Vagina (tissue), 2 donors: ENCODE measurements at regions not wholly inside any gene's neighbourhood (a gene's known extent, or its start where the extent isn't known, plus 50 kb on each side); places are given as distances from the start of the nearest gene placed in this dataset.

Experiments used
- DNase-seq, 2 donors: peaks; one replicate each; pipeline ENCODE4 v3.0.0-alpha.2; 2017; ENCODE audit errors: extremely low spot score in 2 of 2
- H3K27ac ChIP-seq: fragments of 200-600 bp; sonication (generic); one replicate; pipeline ENCODE4 v1.5.1; 2019
- H3K27me3 ChIP-seq: fragments of 200-600 bp; sonication (generic); one replicate; pipeline ENCODE4 v1.5.1; 2019
- H3K36me3 ChIP-seq, 2 donors: fragments of 200-600 bp; sonication (generic); one replicate each; pipeline ENCODE4 v1.5.1; 2017 to 2019
- H3K4me1 ChIP-seq: fragments of 200-600 bp; sonication (generic); one replicate; pipeline ENCODE4 v1.5.1; 2019
- H3K4me3 ChIP-seq, 2 donors: fragments of 200-600 bp; sonication (generic); 1 replicate in 1 of 2; 2 replicates in 1 of 2; pipeline ENCODE4 v1.5.1; 2016 to 2019
- H3K9me3 ChIP-seq: fragments of 200-600 bp; sonication (generic); one replicate; pipeline ENCODE4 v1.5.1; 2019
- POLR2A ChIP-seq, 2 donors: fragments of 450-650 bp; IDR thresholded peaks; one replicate each; pipeline ENCODE4 v1.6.1; 2017; ENCODE audit warnings: antibody characterized with exemption in 2 of 2, mild to moderate bottlenecking in 2 of 2, moderate library complexity in 2 of 2
- POLR2AphosphoS5 ChIP-seq, 2 donors: sonication (generic); formaldehyde crosslinking; IDR thresholded peaks; one replicate each; pipeline ENCODE4 v1.9.0; 2017; ENCODE audit warnings: antibody characterized with exemption in 2 of 2, mild to moderate bottlenecking in 2 of 2, low read depth in 1 of 2; ENCODE audit not compliant: insufficient read depth in 1 of 2
- intact Hi-C: fragments of 100-400 bp; cut with DNase I; formaldehyde crosslinking; loops from one replicate; pipeline ENCODE4 v1.15.1; 2023
- TF ChIP-seq, protein P1 (sequence below), 3 experiments: fragments of 450-650 bp in 2 of 3; fragments of 200-600 bp in 1 of 3; sonication (generic) in 1 of 3; IDR thresholded peaks; one replicate each; pipeline ENCODE4 v1.5.1; 2017 to 2019; ENCODE audit warnings: antibody characterized with exemption in 3 of 3, mild to moderate bottlenecking in 2 of 3, moderate library complexity in 2 of 3

DNA sequence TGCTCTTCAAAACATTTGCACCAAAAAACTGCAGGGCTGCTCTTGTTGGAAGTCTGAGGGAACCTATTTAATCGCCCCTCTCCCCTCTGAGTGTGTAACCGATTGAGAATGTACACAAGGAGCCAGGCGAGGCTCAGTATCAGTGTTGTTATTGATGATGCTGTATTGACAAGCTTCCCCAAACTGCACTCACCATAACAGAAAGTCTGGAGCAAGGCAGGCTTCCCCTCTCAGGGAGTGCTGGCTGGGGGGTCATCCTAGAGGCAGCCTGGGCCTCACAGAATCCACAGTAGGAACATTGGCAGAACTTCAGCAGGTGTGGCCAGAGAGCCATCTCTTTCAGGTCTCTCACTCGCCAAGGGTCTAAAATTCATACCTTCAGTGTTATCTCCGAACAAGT, 58.1 kb upstream of the TUNAR start:
- Histone ChIP-seq H3K9me3 (no peaks in the 10 kb centered on the region), H3K36me3 (no peaks in the 10 kb centered on the region), H3K4me1 (no peaks in the 10 kb centered on the region), H3K27ac (no peak overlapping the region), H3K4me3 (no peak overlapping the region), H3K27me3 (no peaks in the 10 kb centered on the region)
- intact Hi-C loops = no loop called here
- TF ChIP-seq POLR2A (IDR thresholded peaks at IDR 0.05) = no peak
- TF ChIP-seq, protein P1, sequence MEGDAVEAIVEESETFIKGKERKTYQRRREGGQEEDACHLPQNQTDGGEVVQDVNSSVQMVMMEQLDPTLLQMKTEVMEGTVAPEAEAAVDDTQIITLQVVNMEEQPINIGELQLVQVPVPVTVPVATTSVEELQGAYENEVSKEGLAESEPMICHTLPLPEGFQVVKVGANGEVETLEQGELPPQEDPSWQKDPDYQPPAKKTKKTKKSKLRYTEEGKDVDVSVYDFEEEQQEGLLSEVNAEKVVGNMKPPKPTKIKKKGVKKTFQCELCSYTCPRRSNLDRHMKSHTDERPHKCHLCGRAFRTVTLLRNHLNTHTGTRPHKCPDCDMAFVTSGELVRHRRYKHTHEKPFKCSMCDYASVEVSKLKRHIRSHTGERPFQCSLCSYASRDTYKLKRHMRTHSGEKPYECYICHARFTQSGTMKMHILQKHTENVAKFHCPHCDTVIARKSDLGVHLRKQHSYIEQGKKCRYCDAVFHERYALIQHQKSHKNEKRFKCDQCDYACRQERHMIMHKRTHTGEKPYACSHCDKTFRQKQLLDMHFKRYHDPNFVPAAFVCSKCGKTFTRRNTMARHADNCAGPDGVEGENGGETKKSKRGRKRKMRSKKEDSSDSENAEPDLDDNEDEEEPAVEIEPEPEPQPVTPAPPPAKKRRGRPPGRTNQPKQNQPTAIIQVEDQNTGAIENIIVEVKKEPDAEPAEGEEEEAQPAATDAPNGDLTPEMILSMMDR (IDR thresholded peaks at IDR 0.05) = no peak
- TF ChIP-seq POLR2AphosphoS5 (IDR thresholded peaks at IDR 0.05; ENCODE audit: insufficient read depth in 1 of 2, low read depth in 1 of 2) = no peak
- peak; percentile 40 for DNase-seq

DNA sequence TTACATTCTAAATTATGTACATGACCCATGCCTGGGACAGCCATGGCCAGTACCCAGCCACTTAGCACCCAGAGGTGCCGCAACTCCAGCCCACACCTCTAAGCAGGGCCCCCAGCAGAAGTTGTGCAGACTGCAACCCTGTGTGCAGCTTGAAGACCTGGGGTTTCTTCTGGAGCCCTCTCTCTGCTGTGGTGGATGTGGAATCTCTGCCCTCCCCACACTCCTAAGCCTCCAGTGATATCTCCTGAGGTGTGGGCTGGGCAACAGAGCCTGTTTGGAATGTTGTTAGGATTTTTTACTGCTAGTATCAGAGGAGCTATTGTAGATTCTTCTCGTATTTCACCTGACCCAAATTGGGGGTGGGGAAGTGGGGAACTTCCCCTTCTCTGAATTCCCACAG, 59.4 kb upstream of the TUNAR start:
- H3K27me3 ChIP-seq = no peaks in the 10 kb centered on the region
- H3K9me3 ChIP-seq = no peaks in the 10 kb centered on the region
- H3K27ac ChIP-seq = no peak overlapping the region
- intact Hi-C loops = no loop called here
- no peak overlapping the region for H3K4me3 ChIP-seq
- peak; percentile 54 to 67 for DNase-seq
- H3K36me3 ChIP-seq = no peaks in the 10 kb centered on the region
- H3K4me1 ChIP-seq = no peaks in the 10 kb centered on the region
- TF ChIP-seq, protein P1 (IDR thresholded peaks at IDR 0.05) = no peak
- TF ChIP-seq POLR2AphosphoS5 (IDR thresholded peaks at IDR 0.05; ENCODE audit: insufficient read depth in 1 of 2, low read depth in 1 of 2) (no peak), POLR2A (IDR thresholded peaks at IDR 0.05) (no peak)

DNA sequence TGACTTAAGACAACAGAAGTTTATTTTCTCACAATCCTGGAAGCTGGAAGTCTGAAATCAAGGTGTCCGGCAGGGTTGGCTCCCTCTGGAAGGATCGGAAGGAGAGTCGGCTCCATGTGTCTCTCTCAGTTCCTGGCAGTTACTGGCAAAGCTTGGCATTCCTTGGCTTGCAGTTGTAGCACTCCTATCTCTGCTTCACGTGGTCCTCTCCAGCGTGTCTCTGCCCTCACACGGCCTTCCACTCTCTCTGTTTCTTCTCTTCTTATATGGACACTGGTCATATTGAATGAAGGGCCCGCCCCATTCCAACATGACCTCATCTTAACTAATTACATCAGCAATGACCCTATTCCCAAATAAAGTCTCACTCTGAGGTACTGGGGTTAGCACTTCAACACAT, 60.1 kb upstream of the TUNAR start:
- no peak overlapping the region for H3K4me3 ChIP-seq
- H3K36me3 ChIP-seq = no peaks in the 10 kb centered on the region
- DNase-seq = peak; percentile 46 to 47
- no peaks in the 10 kb centered on the region for H3K9me3 ChIP-seq
- H3K27me3 ChIP-seq = no peaks in the 10 kb centered on the region
- TF ChIP-seq POLR2AphosphoS5 (IDR thresholded peaks at IDR 0.05; ENCODE audit: insufficient read depth in 1 of 2, low read depth in 1 of 2) (no peak), POLR2A (IDR thresholded peaks at IDR 0.05) (no peak)
- TF ChIP-seq, protein P1 (IDR thresholded peaks at IDR 0.05) = no peak
- no peak overlapping the region for H3K27ac ChIP-seq
- intact Hi-C loops = no loop called here
- H3K4me1 ChIP-seq = no peaks in the 10 kb centered on the region

DNA sequence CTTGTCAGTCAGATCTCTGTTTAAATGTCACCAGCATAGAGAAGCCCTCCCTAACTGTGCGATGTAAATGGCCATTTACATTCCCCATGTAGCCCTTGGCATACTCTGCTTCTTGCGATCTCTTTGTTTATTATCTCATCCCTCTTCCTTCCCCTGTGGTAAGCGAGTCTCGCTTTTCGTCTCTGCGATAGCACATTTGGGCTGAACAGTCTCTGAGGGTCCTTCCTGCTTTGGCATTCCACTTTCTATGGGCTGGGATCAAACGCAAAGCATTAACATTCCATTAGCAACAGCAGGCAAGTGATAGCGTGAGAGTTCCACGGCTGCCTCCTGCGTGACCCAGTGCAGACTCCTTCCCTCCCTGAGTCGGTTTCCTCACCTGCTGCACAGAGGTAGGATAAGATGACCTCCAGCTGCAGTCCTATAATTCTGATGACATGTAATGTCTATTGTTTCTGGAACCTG, 61.4 kb upstream of the TUNAR start:
- DNase-seq = peak in 1 of 2 donors; percentile 46
- Histone ChIP-seq H3K36me3 (no peaks in the 10 kb centered on the region), H3K27me3 (no peaks in the 10 kb centered on the region), H3K9me3 (no peaks in the 10 kb centered on the region), H3K27ac (no peak overlapping the region), H3K4me1 (no peaks in the 10 kb centered on the region), H3K4me3 (no peak overlapping the region)
- intact Hi-C loops = no loop called here
- TF ChIP-seq, protein P1 (IDR thresholded peaks at IDR 0.05) = no peak
- TF ChIP-seq POLR2AphosphoS5 (IDR thresholded peaks at IDR 0.05; ENCODE audit: insufficient read depth in 1 of 2, low read depth in 1 of 2) = no peak
- no peak for TF ChIP-seq POLR2A (IDR thresholded peaks at IDR 0.05)

DNA sequence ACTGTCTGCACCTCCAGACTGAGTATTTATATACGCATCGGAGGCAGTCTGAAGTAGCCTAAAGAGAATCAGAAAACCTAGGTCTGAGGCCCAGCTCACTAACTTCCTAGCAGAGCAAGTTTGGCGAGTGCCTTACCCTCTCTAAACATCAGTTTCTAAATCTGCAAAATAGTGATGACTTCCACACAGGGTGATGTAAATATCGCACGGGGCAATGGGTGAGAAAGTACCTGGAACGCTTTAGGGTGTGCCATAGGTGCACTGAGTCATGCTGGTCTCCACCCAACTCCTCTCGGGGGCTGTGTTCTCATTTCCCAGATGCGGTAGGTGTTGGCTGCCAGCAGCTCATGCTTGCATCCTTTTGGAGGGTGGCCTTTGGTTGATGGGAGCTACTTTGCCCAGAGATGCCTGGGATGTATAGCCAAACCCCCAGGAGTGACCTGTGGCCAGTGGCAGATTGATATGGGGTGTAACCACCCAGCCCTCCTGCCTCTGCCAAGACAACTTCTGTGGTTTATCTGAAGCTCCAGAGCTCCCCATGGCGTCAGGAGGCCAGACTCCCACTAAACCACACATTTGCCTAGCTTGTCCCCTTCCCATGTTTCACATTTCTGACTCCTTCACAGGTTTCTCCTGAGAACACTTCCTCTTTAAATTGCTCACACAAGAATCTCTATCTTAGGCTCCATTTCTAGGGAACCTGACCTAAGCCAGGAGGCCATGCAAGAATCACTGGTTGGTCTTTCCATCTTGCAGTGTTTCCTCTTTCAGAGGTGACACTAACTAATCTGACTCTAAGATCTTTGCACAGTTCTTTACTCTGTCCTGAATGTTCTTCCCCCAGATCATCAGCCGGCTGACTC, 62.0 kb upstream of the TUNAR start:
- TF ChIP-seq, protein P1 (IDR thresholded peaks at IDR 0.05) = no peak
- no peak for TF ChIP-seq POLR2A (IDR thresholded peaks at IDR 0.05)
- no peak for TF ChIP-seq POLR2AphosphoS5 (IDR thresholded peaks at IDR 0.05; ENCODE audit: insufficient read depth in 1 of 2, low read depth in 1 of 2)
- Histone ChIP-seq H3K27me3 (no peaks in the 10 kb centered on the region), H3K9me3 (no peaks in the 10 kb centered on the region), H3K27ac (no peak overlapping the region), H3K4me1 (no peaks in the 10 kb centered on the region), H3K4me3 (no peak overlapping the region), H3K36me3 (no peaks in the 10 kb centered on the region)
- peak; percentile 64 to 87 for DNase-seq
- intact Hi-C loops = no loop called here
